ENCODE measurements at regions not wholly inside any gene's neighbourhood (a gene's known extent, or its start where the extent isn't known, plus 50 kb on each side); places are given as distances from the start of the nearest gene placed in this dataset.

DNA sequence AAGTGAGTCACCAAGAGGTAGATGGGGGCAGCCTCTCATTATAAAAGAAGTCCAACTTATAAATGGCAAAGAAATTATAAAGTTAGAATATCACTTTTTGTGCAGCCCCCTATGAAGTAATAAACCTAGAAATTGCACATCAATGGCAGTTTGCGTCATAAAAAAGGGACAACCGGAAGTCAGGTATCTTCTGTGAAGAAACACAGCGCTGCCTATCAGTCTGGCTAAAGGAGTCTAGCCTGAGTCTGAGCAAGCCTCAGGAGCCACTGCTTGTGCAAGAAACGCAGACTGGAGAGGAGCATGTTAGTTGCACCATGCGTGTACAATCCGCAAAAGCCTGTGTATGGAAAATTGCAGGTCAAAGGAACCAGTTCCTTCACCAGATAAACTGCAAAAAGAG is 178.4 kb downstream of the ARRDC4 start:
- TF ChIP-seq CTCF (IDR thresholded peaks at IDR 0.05) (no peak), POLR2A (IDR thresholded peaks at IDR 0.05) (no peak)
- Histone ChIP-seq H3K4me1 (no peaks in the 10 kb centered on the region), H3K4me3 (no peak overlapping the region), H3K27ac (no peak overlapping the region), H3K9me3 (no peaks in the 10 kb centered on the region), H3K27me3 (no peaks in the 10 kb centered on the region), H3K36me3 (replicated peaks in 1 of 2; ENCODE audit: insufficient read depth in 1 of 2, low read depth in 2 of 2) (no peaks in the 10 kb centered on the region)
- intact Hi-C loops (cut with DNase I): no loop called here
- WGBS, 2 donors: 61 to 81% methylated on average over 6 of the region's 6 CpGs
- DNase-seq (no peak), ATAC-seq (no peak)

DNA sequence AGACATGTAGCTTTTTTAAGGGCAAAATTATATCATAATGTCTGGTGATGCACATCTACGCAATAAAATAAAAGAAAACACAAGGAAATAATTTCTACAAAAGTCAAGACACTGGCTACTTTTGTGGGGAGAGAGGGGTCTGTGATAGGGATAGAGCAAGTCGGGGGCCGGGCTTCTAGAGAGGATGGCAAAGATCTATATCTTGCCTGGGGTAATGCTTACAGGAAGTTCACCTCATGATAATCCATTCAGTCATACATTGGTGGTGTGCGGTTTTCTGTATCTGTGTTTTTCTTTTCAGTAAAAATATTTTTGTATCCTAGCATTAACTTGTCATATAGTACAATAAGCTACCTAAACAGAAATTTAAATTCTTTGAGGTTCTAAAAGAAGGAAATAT is 178.8 kb downstream of the ARRDC4 start:
- DNase-seq (no peak), ATAC-seq (no peak)
- 67 to 83% methylated on average over 4 of the region's 4 CpGs for WGBS, 2 donors
- Histone ChIP-seq H3K4me3 (no peak overlapping the region), H3K27me3 (no peaks in the 10 kb centered on the region), H3K27ac (no peak overlapping the region), H3K4me1 (no peaks in the 10 kb centered on the region), H3K36me3 (replicated peaks in 1 of 2; ENCODE audit: insufficient read depth in 1 of 2, low read depth in 2 of 2) (no peaks in the 10 kb centered on the region), H3K9me3 (no peaks in the 10 kb centered on the region)
- TF ChIP-seq POLR2A (IDR thresholded peaks at IDR 0.05): no peak
- no peak for TF ChIP-seq CTCF (IDR thresholded peaks at IDR 0.05)
- intact Hi-C loops (cut with DNase I): no loop called here

DNA sequence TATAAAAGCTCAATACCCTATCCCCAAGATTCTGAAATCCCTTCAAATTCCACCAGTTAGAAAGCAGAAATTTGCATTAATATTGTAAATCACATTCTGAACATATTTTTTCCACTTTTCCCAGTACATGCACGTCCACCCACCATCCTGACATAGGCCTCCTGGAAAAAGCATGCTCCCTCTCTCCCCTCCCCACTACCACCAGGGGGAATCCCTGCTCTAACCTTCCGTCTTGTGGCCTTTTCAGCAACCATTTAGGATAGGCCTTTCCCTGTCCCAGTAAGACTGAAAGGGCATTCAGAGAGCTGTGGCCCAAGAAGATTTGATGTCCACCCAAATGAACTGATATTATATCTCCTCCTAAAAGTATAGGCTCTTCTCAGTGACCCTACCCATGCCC is 182.1 kb downstream of the ARRDC4 start:
- DNase-seq (no peak), ATAC-seq (no peak)
- Histone ChIP-seq H3K27ac (no peak overlapping the region), H3K4me3 (no peak overlapping the region), H3K27me3 (no peaks in the 10 kb centered on the region), H3K9me3 (no peaks in the 10 kb centered on the region), H3K36me3 (replicated peaks in 1 of 2; ENCODE audit: insufficient read depth in 1 of 2, low read depth in 2 of 2) (no peaks in the 10 kb centered on the region), H3K4me1 (no peaks in the 10 kb centered on the region)
- TF ChIP-seq POLR2A (IDR thresholded peaks at IDR 0.05) (no peak), CTCF (IDR thresholded peaks at IDR 0.05) (no peak)
- WGBS, 2 donors: 74 to 87% methylated on average over 2 of the region's 2 CpGs
- intact Hi-C loops (cut with DNase I): no loop called here

DNA sequence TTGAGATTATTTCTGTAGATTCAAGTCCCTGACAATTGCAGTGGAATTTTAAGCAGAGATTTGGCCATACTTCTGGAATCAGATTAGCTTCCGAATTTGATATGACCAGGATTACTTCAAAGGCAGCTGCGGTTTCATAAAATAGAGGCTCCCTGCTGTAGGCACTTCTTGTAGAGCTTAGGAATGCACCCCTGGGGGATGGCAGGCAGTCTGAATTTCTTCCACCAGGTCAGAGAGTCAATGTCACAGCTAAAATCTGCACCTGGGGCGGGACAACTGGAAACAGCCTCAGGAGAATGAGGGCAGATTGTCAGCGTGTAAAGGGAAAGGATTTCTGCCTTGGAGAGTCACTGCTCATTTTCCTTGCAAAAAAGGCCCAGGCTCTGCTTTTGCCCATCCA is 182.6 kb downstream of the ARRDC4 start:
- DNase-seq: no peak
- intact Hi-C loops (cut with DNase I): no loop called here
- Histone ChIP-seq H3K4me3 (no peak overlapping the region), H3K4me1 (no peaks in the 10 kb centered on the region), H3K9me3 (no peaks in the 10 kb centered on the region), H3K27ac (no peak overlapping the region), H3K27me3 (no peaks in the 10 kb centered on the region), H3K36me3 (replicated peaks in 1 of 2; ENCODE audit: insufficient read depth in 1 of 2, low read depth in 2 of 2) (no peaks in the 10 kb centered on the region)
- no peak for ATAC-seq
- TF ChIP-seq CTCF (IDR thresholded peaks at IDR 0.05) (no peak), POLR2A (IDR thresholded peaks at IDR 0.05) (no peak)
- WGBS, 2 donors: 75 to 80% methylated on average over 4 of the region's 4 CpGs

DNA sequence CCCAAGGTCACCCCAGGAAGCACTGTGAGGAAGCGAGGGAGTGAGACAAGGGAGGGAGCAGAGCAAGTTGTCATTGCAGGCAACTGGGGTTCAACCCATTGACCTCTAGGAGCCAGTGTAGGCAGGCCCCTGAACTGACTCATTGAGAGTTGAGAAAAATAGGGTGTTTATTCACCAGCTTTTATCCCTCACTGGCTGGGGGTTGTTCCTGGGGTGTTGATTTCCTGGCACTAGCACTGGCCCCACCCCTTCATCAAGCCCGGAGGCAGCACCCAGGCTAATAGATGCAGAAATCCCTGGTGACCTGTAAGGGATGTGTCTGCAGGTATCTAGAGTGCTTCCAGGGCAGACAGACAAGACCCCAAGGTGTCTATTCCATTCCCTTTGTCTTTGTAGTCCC is 183.9 kb downstream of the ARRDC4 start:
- no peak for TF ChIP-seq POLR2A (IDR thresholded peaks at IDR 0.05)
- TF ChIP-seq CTCF (IDR thresholded peaks at IDR 0.05): no peak
- Histone ChIP-seq H3K4me3 (no peak overlapping the region), H3K27ac (no peak overlapping the region), H3K4me1 (no peaks in the 10 kb centered on the region), H3K27me3 (no peaks in the 10 kb centered on the region), H3K9me3 (no peaks in the 10 kb centered on the region), H3K36me3 (replicated peaks in 1 of 2; ENCODE audit: insufficient read depth in 1 of 2, low read depth in 2 of 2) (no peaks in the 10 kb centered on the region)
- no peak for DNase-seq
- 65 to 66% methylated on average over 2 of the region's 2 CpGs for WGBS, 2 donors
- no peak for ATAC-seq
- intact Hi-C loops (cut with DNase I): no loop called here
